T47D (cell line): ENCODE measurements at regions not wholly inside any gene's neighbourhood (a gene's known extent, or its start where the extent isn't known, plus 50 kb on each side); places are given as distances from the start of the nearest gene placed in this dataset.
A peak's percentile ranks its signal among the peaks of the same experiment; 100 is the strongest.

Source experiments
- DNase-seq, 2 experiments: peaks; one replicate each; pipeline versions ENCODE4 v3.0.0 to v3.0.0-alpha.2; 2011 to 2012; ENCODE audit warnings: low read depth in 1 of 2, low spot score in 1 of 2
- JUND ChIP-seq: IDR thresholded peaks from 2 replicates; pipeline ENCODE4 v1.6.1; 2012; ENCODE audit warnings: low read depth
- in situ Hi-C: cut with HindIII; loops from 2 replicates; pipeline ENCODE4 v1.10.0; 2016; ENCODE audit warnings: low sequenced_read_pairs, low pct_unique_long_range_greater_than_20kb

- no peak for TF ChIP-seq JUND
- DNase-seq, result no peak
- in situ Hi-C loops, result no loop called here
Measured at GRCh38 chr2:56088411-56088810, 95.4 kb upstream of the CCDC85A start.

- DNase-seq, result no peak
- no peak for TF ChIP-seq JUND
- in situ Hi-C loops, result no loop called here
Measured at GRCh38 chr2:56089931-56090330, 93.9 kb upstream of the CCDC85A start.

- DNase-seq, result no peak
- no peak for TF ChIP-seq JUND
- in situ Hi-C loops, result no loop called here
Measured at GRCh38 chr2:56099963-56100362, 83.8 kb upstream of the CCDC85A start.

- no peak for TF ChIP-seq JUND
- in situ Hi-C loops, result no loop called here
- no peak for DNase-seq
Measured at GRCh38 chr2:56100791-56101312, 82.9 kb upstream of the CCDC85A start.

- no peak for DNase-seq
- in situ Hi-C loops, result no loop called here
- no peak for TF ChIP-seq JUND
Measured at GRCh38 chr2:56102098-56102497, 81.7 kb upstream of the CCDC85A start.

- DNase-seq, result no peak
- in situ Hi-C loops, result no loop called here
- TF ChIP-seq JUND, result no peak
Measured at GRCh38 chr2:56102866-56103265, 80.9 kb upstream of the CCDC85A start.

- in situ Hi-C loops, result no loop called here
- DNase-seq, result no peak
- no peak for TF ChIP-seq JUND
Measured at GRCh38 chr2:56104962-56105361, 78.8 kb upstream of the CCDC85A start.

- DNase-seq, result no peak
- in situ Hi-C loops, result no loop called here
- no peak for TF ChIP-seq JUND
Measured at GRCh38 chr2:56107502-56108220, 76.1 kb upstream of the CCDC85A start.

GRCh38 chr2:56108806-56109205 lies 75.0 kb upstream of the CCDC85A start:
- no peak for DNase-seq
- in situ Hi-C loops, result no loop called here
- TF ChIP-seq JUND, result no peak

- no peak for DNase-seq
- in situ Hi-C loops, result no loop called here
- TF ChIP-seq JUND, result no peak
Measured at GRCh38 chr2:56109994-56110393, 73.8 kb upstream of the CCDC85A start.

GRCh38 chr2:56113382-56113975 lies 70.3 kb upstream of the CCDC85A start:
- TF ChIP-seq JUND, result no peak
- DNase-seq, result no peak
- in situ Hi-C loops, result no loop called here

- in situ Hi-C loops, result no loop called here
- no peak for DNase-seq
- TF ChIP-seq JUND, result no peak
Measured at GRCh38 chr2:56117764-56118163, 66.0 kb upstream of the CCDC85A start.

GRCh38 chr2:56118474-56118873 lies 65.3 kb upstream of the CCDC85A start:
- in situ Hi-C loops, result no loop called here

GRCh38 chr2:56121995-56122394 lies 61.8 kb upstream of the CCDC85A start:
- no peak for TF ChIP-seq JUND
- DNase-seq, result no peak
- in situ Hi-C loops, result no loop called here

More at GRCh38 chr2:56118474-56118873, 65.3 kb upstream of the CCDC85A start:
- DNase-seq, result peak in 1 of 2 experiments; percentile 1
- no peak for TF ChIP-seq JUND
